HEK293 (cell line): ENCODE measurements at regions not wholly inside any gene's neighbourhood (a gene's known extent, or its start where the extent isn't known, plus 50 kb on each side); places are given as distances from the start of the nearest gene placed in this dataset.
"Not testable (repeated sequence)": the region's sequence is repeated elsewhere in the genome, so short reads cannot be mapped to it uniquely, and the experiment has no call there.

Source experiments
- CTCF ChIA-PET: fragments of 350-600 bp; formaldehyde crosslinking; extraction: SDS; loops from one replicate; lab custom pipeline; 2021; ENCODE audit warnings: antibody characterized with exemption; lab: Yijun Ruan, JAX
- POLR2A ChIA-PET: fragments of 300-600 bp; formaldehyde crosslinking; extraction: SDS; loops from one replicate; lab custom pipeline; 2020; ENCODE audit warnings: antibody characterized with exemption, inconsistent platforms; lab: Yijun Ruan, JAX
- H3K27ac ChIP-seq: fragments of 200-500 bp; sonication (Bioruptor generic); 2 replicates; pipeline ENCODE4 v1.5.1; 2014; ENCODE audit warnings: low read depth, low read length, control low read depth, inconsistent platforms; ENCODE audit errors: extremely low read depth
- H3K36me3 ChIP-seq, 2 experiments: fragments of 200-500 bp in 1 of 2; sonication (Bioruptor generic) in 1 of 2; 1 replicate in 1 of 2; 2 replicates in 1 of 2; pipeline ENCODE4 v1.5.1; 2014 to 2017; ENCODE audit warnings: inconsistent platforms in 2 of 2, low read length in 2 of 2; ENCODE audit not compliant: control insufficient read depth in 2 of 2, insufficient read depth in 1 of 2
- H3K4me1 ChIP-seq: fragments of 200-500 bp; sonication (Bioruptor generic); 2 replicates; pipeline ENCODE4 v1.5.1; 2014; ENCODE audit warnings: mild to moderate bottlenecking, low read length, inconsistent platforms; ENCODE audit not compliant: control insufficient read depth, insufficient read depth
- H3K4me3 ChIP-seq: 2 replicates; pipeline ENCODE4 v1.5.1; 2011; ENCODE audit warnings: low read depth, mild to moderate bottlenecking, control low read depth, low read length, moderate library complexity
- H3K9me3 ChIP-seq: fragments of 200-500 bp; sonication (Bioruptor generic); 2 replicates; pipeline ENCODE4 v1.5.1; 2014; ENCODE audit warnings: low read depth, low read length, inconsistent platforms; ENCODE audit not compliant: control insufficient read depth, insufficient read depth
- BCL11A ChIP-seq: fragments of 450-650 bp; formaldehyde crosslinking; IDR thresholded peaks from 2 replicates; pipeline ENCODE4 v1.5.1; 2016; ENCODE audit warnings: low read depth, missing biosample characterization, missing genetic modification characterization
- GLIS1 ChIP-seq: fragments of 450-650 bp; formaldehyde crosslinking; IDR thresholded peaks from 2 replicates; pipeline ENCODE4 v1.5.1; 2016; ENCODE audit warnings: missing biosample characterization, missing genetic modification characterization
- HOXD13 ChIP-seq: sonication (generic); formaldehyde crosslinking; IDR thresholded peaks from 2 replicates; pipeline ENCODE4 v1.8.0; 2022; ENCODE audit warnings: missing genetic modification reagents, borderline replicate concordance
- IKZF3 ChIP-seq: fragments of 450-650 bp; IDR thresholded peaks from 2 replicates; pipeline ENCODE4 v1.5.0; 2018; ENCODE audit warnings: missing biosample characterization, mild to moderate bottlenecking, missing genetic modification characterization, moderate library complexity
- KLF16 ChIP-seq: fragments of 450-650 bp; formaldehyde crosslinking; IDR thresholded peaks from 2 replicates; pipeline ENCODE4 v1.5.1; 2017; ENCODE audit warnings: missing biosample characterization, missing genetic modification characterization
- KLF17 ChIP-seq: fragments of 450-650 bp; formaldehyde crosslinking; IDR thresholded peaks from 2 replicates; pipeline ENCODE4 v1.5.1; 2016; ENCODE audit warnings: missing biosample characterization, missing genetic modification characterization
- KLF9 ChIP-seq: fragments of 450-650 bp; formaldehyde crosslinking; IDR thresholded peaks from 2 replicates; pipeline ENCODE4 v1.5.1; 2016; ENCODE audit warnings: missing biosample characterization, missing genetic modification characterization, low read depth
- MYNN ChIP-seq: fragments of 450-650 bp; formaldehyde crosslinking; IDR thresholded peaks from 2 replicates; pipeline ENCODE4 v1.5.1; 2016; ENCODE audit warnings: missing biosample characterization, missing genetic modification characterization, borderline replicate concordance
- OSR2 ChIP-seq: fragments of 450-650 bp; formaldehyde crosslinking; IDR thresholded peaks from 2 replicates; pipeline ENCODE4 v1.5.1; 2016; ENCODE audit warnings: missing biosample characterization, missing genetic modification characterization
- TRIM28 ChIP-seq: IDR thresholded peaks from 2 replicates; pipeline ENCODE4 v1.6.1; 2011; ENCODE audit warnings: low read length, control low read depth, borderline replicate concordance
- ZFHX2 ChIP-seq: fragments of 450-650 bp; formaldehyde crosslinking; conservative IDR thresholded peaks from 2 replicates; pipeline ENCODE4 v1.5.1; 2016; ENCODE audit warnings: missing biosample characterization, missing genetic modification characterization
- ZNF121 ChIP-seq: fragments of 450-650 bp; formaldehyde crosslinking; IDR thresholded peaks from 2 replicates; pipeline ENCODE4 v1.5.1; 2016; ENCODE audit warnings: missing biosample characterization, missing genetic modification characterization
- ZNF133 ChIP-seq: fragments of 450-650 bp; formaldehyde crosslinking; IDR thresholded peaks from 2 replicates; pipeline ENCODE4 v1.5.1; 2016; ENCODE audit warnings: missing biosample characterization, missing genetic modification characterization
- ZNF169 ChIP-seq: fragments of 450-650 bp; formaldehyde crosslinking; IDR thresholded peaks from 2 replicates; pipeline ENCODE4 v1.5.1; 2016; ENCODE audit warnings: missing biosample characterization, missing genetic modification characterization
- ZNF23 ChIP-seq: fragments of 450-650 bp; formaldehyde crosslinking; IDR thresholded peaks from 2 replicates; pipeline ENCODE4 v1.5.1; 2016; ENCODE audit warnings: missing biosample characterization, missing genetic modification characterization, borderline replicate concordance
- ZNF354C ChIP-seq: fragments of 450-650 bp; formaldehyde crosslinking; IDR thresholded peaks from 2 replicates; pipeline ENCODE4 v1.5.1; 2016; ENCODE audit warnings: missing biosample characterization, missing genetic modification characterization, low read depth, borderline replicate concordance
- ZNF426 ChIP-seq: fragments of 450-650 bp; formaldehyde crosslinking; IDR thresholded peaks from 2 replicates; pipeline ENCODE4 v1.5.1; 2017; ENCODE audit warnings: missing biosample characterization, missing genetic modification characterization, mild to moderate bottlenecking, inconsistent platforms, moderate library complexity
- ZNF560 ChIP-seq: fragments of 450-650 bp; formaldehyde crosslinking; IDR thresholded peaks from 2 replicates; pipeline ENCODE4 v1.5.1; 2017; ENCODE audit warnings: missing biosample characterization, missing genetic modification characterization, borderline replicate concordance
- ZNF704 ChIP-seq: fragments of 450-650 bp; formaldehyde crosslinking; IDR thresholded peaks from 2 replicates; pipeline ENCODE4 v1.5.1; 2016; ENCODE audit warnings: missing biosample characterization, missing genetic modification characterization
- ZNF768 ChIP-seq: fragments of 450-650 bp; formaldehyde crosslinking; IDR thresholded peaks from 2 replicates; pipeline ENCODE4 v1.5.1; 2018; ENCODE audit warnings: missing biosample characterization, mild to moderate bottlenecking, missing genetic modification characterization
- ZSCAN16 ChIP-seq: fragments of 450-650 bp; formaldehyde crosslinking; IDR thresholded peaks from 2 replicates; pipeline ENCODE4 v1.5.1; 2016; ENCODE audit warnings: missing biosample characterization, missing genetic modification characterization
- ZSCAN4 ChIP-seq: fragments of 450-650 bp; formaldehyde crosslinking; IDR thresholded peaks from 2 replicates; pipeline ENCODE4 v1.5.1; 2017; ENCODE audit warnings: missing biosample characterization, missing genetic modification characterization

GRCh38 chr2:57408587-57408986 lies 638.0 kb upstream of the VRK2 start (continued):
- TF ChIP-seq ZNF354C (tag by site-specific recombination) = no peak
- no peak for TF ChIP-seq ZNF23 (tag by site-specific recombination)
- no peak for TF ChIP-seq GLIS1 (tag by site-specific recombination)
- no peak for TF ChIP-seq IKZF3
- TF ChIP-seq OSR2 (tag by site-specific recombination) = no peak
- TF ChIP-seq ZNF768 (tag by site-specific recombination) = no peak
- TF ChIP-seq KLF16 (tag by site-specific recombination) = no peak
- no peak for TF ChIP-seq ZNF133
- no peak for TF ChIP-seq KLF9 (tag by site-specific recombination)
- no peak for TF ChIP-seq TRIM28
- no peak for TF ChIP-seq HOXD13 (CRISPR knock-in tag)
- TF ChIP-seq BCL11A (tag by site-specific recombination) = no peak
- TF ChIP-seq ZNF121 (tag by site-specific recombination) = no peak
- TF ChIP-seq ZNF560 (tag by site-specific recombination) = no peak

GRCh38 chr2:57417007-57417406 lies 629.6 kb upstream of the VRK2 start:
- ChIA-PET CTCF (interaction anchor here (0.5 to 1.0 kb wide), 2 partner anchors 80 to 1178 kb away, joined by 3 to 4 read pairs; no protein-coding TSS in a partner anchor), POLR2A (no interaction called here)

GRCh38 chr2:57418859-57419346 lies 627.7 kb upstream of the VRK2 start:
- H3K4me1 ChIP-seq, H3K9me3 ChIP-seq, H3K27ac ChIP-seq, H3K36me3 ChIP-seq, POLR2A ChIA-PET, H3K4me3 ChIP-seq: not testable (repeated sequence)
- CTCF ChIA-PET = interaction anchor here (0.6 kb wide), 1 partner anchor 453 kb away, joined by 4 read pairs; no protein-coding TSS in a partner anchor

More at GRCh38 chr2:57417007-57417406, 629.6 kb upstream of the VRK2 start:
- Histone ChIP-seq H3K27ac (no peak overlapping the region), H3K4me1 (no peaks in the 10 kb centered on the region), H3K4me3 (no peak overlapping the region), H3K36me3 (no peaks in the 10 kb centered on the region), H3K9me3 (no peaks in the 10 kb centered on the region)
- no peak for TF ChIP-seq ZFHX2 (tag by site-specific recombination)
- TF ChIP-seq ZSCAN16 (tag by site-specific recombination) = no peak
- no peak for TF ChIP-seq ZNF169
- TF ChIP-seq OSR2 (tag by site-specific recombination) = no peak
- TF ChIP-seq ZSCAN4 (tag by site-specific recombination) = no peak
- TF ChIP-seq ZNF426 = no peak
- TF ChIP-seq KLF17 = no peak
- no peak for TF ChIP-seq MYNN (tag by site-specific recombination)
- no peak for TF ChIP-seq ZNF704 (tag by site-specific recombination)
